ENCODE measurements at regions not wholly inside any gene's neighbourhood (a gene's known extent, or its start where the extent isn't known, plus 50 kb on each side); places are given as distances from the start of the nearest gene placed in this dataset.

- ChIA-PET POLR2A (no interaction called here), RAD21 (ENCODE audit: low non-redundant PET in 1 of 2, low total read pairs in 2 of 2, uncharacterized antibody in 2 of 2, unreplicated experiment in 2 of 2) (no interaction called here), CTCF (no interaction called here)
- Histone ChIP-seq H3K79me2 (ENCODE audit: insufficient read depth, low read length) (no peaks in the 10 kb centered on the region), H3K27ac (ENCODE audit: low read depth, low read length) (no peak overlapping the region), H3K4me2 (ENCODE audit: low read length) (no peak overlapping the region), H3K9me2 (ENCODE audit: insufficient read depth) (no peaks in the 10 kb centered on the region), H3K36me3 (ENCODE audit: control insufficient read depth in 1 of 2, insufficient read depth in 2 of 2, low read length in 2 of 2) (no peaks in the 10 kb centered on the region), H4K20me1 (ENCODE audit: insufficient read depth) (no peaks in the 10 kb centered on the region), H3K4me3 (replicated peaks in 1 of 2; ENCODE audit: low read depth in 1 of 2, low read length in 2 of 2) (no peak overlapping the region), H3K9me3 (ENCODE audit: control insufficient read depth in 1 of 2, insufficient read depth in 1 of 2, low read depth in 1 of 2, low read length in 2 of 2) (peaks cover 5 to 10% of the 10 kb centered on the region in 2 experiments; a peak in 3 of 4 replicates), H3K4me1 (ENCODE audit: control insufficient read depth in 1 of 2, insufficient read depth in 2 of 2, low read length in 2 of 2) (no peaks in the 10 kb centered on the region), H3K27me3 (ENCODE audit: insufficient read depth, low read length) (no peaks in the 10 kb centered on the region), H2AFZ (ENCODE audit: low read depth, low read length, poor library complexity, severe bottlenecking) (no peak overlapping the region), H3K9ac (ENCODE audit: low read length) (no peak overlapping the region)
- ATAC-seq: no peak
- intact Hi-C loops (cut with micrococcal nuclease): no loop called here
- TF ChIP-seq CTCF (IDR thresholded peaks at IDR 0.05 in 2 of 3, conservative IDR thresholded peaks at IDR 0.05 in 1 of 3; ENCODE audit: borderline replicate concordance in 1 of 3, insufficient read depth in 1 of 3, low read depth in 2 of 3, low read length in 2 of 3): no peak
- TF ChIP-seq REST (IDR thresholded peaks at IDR 0.05; ENCODE audit: low read depth): no peak
- no peak for TF ChIP-seq EZH2phosphoT487 (IDR thresholded peaks at IDR 0.05; ENCODE audit: borderline replicate concordance)
- TF ChIP-seq EZH2 (IDR thresholded peaks at IDR 0.05): no peak
- no peak for TF ChIP-seq POLR2A (IDR thresholded peaks at IDR 0.05; ENCODE audit: borderline replicate concordance, extremely low read depth, insufficient read depth, insufficient read length)
- no peak for DNase-seq (ENCODE audit: low read depth, low spot score)
- BruUV-seq (replicated peaks): no TSS peak
Observed at GRCh38 chr11:39367534-39367933, 2091.9 kb downstream of the LRRC4C start.
